T-cell (primary cell): ENCODE measurements at regions not wholly inside any gene's neighbourhood (a gene's known extent, or its start where the extent isn't known, plus 50 kb on each side); places are given as distances from the start of the nearest gene placed in this dataset.
"Not testable (repeated sequence)": the region's sequence is repeated elsewhere in the genome, so short reads cannot be mapped to it uniquely, and the experiment has no call there.

Experiments
- ATAC-seq, 4 experiments: fragments of 200-7000 bp in 3 of 4; fragments of 150-1000 bp in 1 of 4; cut with Tn5 transposase; replicated peaks in 1 of 4; 1 replicate in 3 of 4; 2 replicates in 1 of 4; pipeline ENCODE4 v1.10.0; 2021; ENCODE audit warnings: moderate library complexity in 3 of 4, mild to moderate bottlenecking in 2 of 4, moderate number of reproducible peaks in 1 of 4
- CTCF ChIA-PET, 2 donors: fragments of 300-600 bp; sonication (Branson Sonifier 250); formaldehyde crosslinking; loops; one replicate each; lab custom pipeline; 2022; ENCODE audit warnings: antibody characterized with exemption in 2 of 2; lab: Charles Lee
- POLR2A ChIA-PET, 2 donors: fragments of 300-600 bp; sonication (Branson Sonifier 250); formaldehyde crosslinking; loops; one replicate each; lab custom pipeline; 2022; ENCODE audit warnings: antibody characterized with exemption in 2 of 2; lab: Charles Lee
- DNase-seq, 35 experiments: peaks; one replicate each; pipeline versions ENCODE4 v3.0.0 to v3.0.0-alpha.2; 2013 to 2023
- H3K27ac ChIP-seq: one replicate; pipeline ENCODE4 v1.5.1; 2013; ENCODE audit warnings: low read length
- H3K27me3 ChIP-seq, 2 experiments: replicated peaks in 1 of 2; 1 replicate in 1 of 2; 2 replicates in 1 of 2; pipeline versions ENCODE4 v1.6.1 to v1.7.0; 2013; ENCODE audit warnings: low read length in 1 of 2, mixed read lengths in 1 of 2; ENCODE audit not compliant: control insufficient read depth in 2 of 2, insufficient read depth in 2 of 2; ENCODE audit errors: extremely low read depth in 1 of 2
- H3K36me3 ChIP-seq, 2 donors: 1 replicate in 1 of 2; 2 replicates in 1 of 2; pipeline versions ENCODE4 v1.6.1 to v1.7.0; 2013; ENCODE audit warnings: low read length in 1 of 2; ENCODE audit not compliant: control insufficient read depth in 2 of 2, insufficient read depth in 1 of 2; ENCODE audit errors: extremely low read depth in 1 of 2
- H3K4me1 ChIP-seq, 2 experiments: 1 replicate in 1 of 2; 2 replicates in 1 of 2; pipeline versions ENCODE4 v1.6.1 to v1.7.0; 2013; ENCODE audit warnings: low read length in 2 of 2, mixed read lengths in 1 of 2; ENCODE audit not compliant: insufficient read depth in 2 of 2, control insufficient read depth in 1 of 2; ENCODE audit errors: extremely low read depth in 1 of 2
- H3K4me3 ChIP-seq, 2 donors: 1 replicate in 1 of 2; 2 replicates in 1 of 2; pipeline versions ENCODE4 v1.5.1 to v1.7.0; 2013; ENCODE audit warnings: mild to moderate bottlenecking in 2 of 2, low read length in 1 of 2, moderate library complexity in 1 of 2; ENCODE audit not compliant: control insufficient read depth in 1 of 2; ENCODE audit errors: extremely low read depth in 1 of 2
- H3K9me3 ChIP-seq: 2 replicates; pipeline ENCODE4 v1.7.0; 2013
- H3K27ac Mint-ChIP-seq, 2 donors: one replicate each; pipeline ENCODE4 v1.8.0; 2020 to 2021; ENCODE audit warnings: mild to moderate bottlenecking in 2 of 2, mixed read lengths in 2 of 2
- H3K27me3 Mint-ChIP-seq, 2 donors: one replicate each; pipeline ENCODE4 v1.8.0; 2021 to 2022; ENCODE audit warnings: mixed read lengths in 2 of 2
- H3K36me3 Mint-ChIP-seq: one replicate; pipeline ENCODE4 v1.8.0; 2021; ENCODE audit warnings: mixed read lengths
- H3K4me1 Mint-ChIP-seq, 3 donors: one replicate each; pipeline ENCODE4 v1.8.0; 2020 to 2022; ENCODE audit warnings: mixed read lengths in 3 of 3, mild to moderate bottlenecking in 1 of 3
- H3K4me3 Mint-ChIP-seq, 3 donors: one replicate each; pipeline ENCODE4 v1.8.0; 2020 to 2022; ENCODE audit warnings: mild to moderate bottlenecking in 3 of 3, mixed read lengths in 3 of 3, moderate library complexity in 3 of 3
- H3K9me3 Mint-ChIP-seq, 3 donors: one replicate each; pipeline ENCODE4 v1.8.0; 2020 to 2022; ENCODE audit warnings: mixed read lengths in 3 of 3
- WGBS: methylation state at CpG from one replicate; pipeline ENCODE4 v1.1.5; 2013; ENCODE audit warnings: missing lambda C conversion rate; ENCODE audit not compliant: insufficient coverage; 5-methylcytosine and 5-hydroxymethylcytosine counted together

DNA sequence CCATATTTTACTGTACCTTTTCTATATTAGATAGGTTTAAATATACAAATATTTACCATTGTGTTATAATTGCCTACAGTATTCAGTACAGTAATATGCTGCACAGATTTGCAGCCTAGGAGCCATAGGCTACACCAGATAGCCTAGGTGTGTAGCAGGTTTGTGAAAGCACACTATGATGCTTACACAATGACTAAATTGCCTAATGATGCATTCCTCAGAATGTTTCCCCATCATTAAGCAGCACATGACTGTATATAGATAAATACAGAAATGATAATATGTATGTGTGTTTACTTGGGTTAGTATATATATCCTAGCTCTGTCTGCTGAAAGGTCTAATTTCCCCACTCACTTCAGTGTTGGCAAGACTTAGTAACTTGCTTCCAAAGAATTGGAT lies 65.8 kb downstream of the MYL3 start:
- DNase-seq = no peak
- Mint-ChIP-seq H3K9me3 (peaks cover 0 to 4% (median 0%) of the 10 kb centered on the region in 3 donors), H3K27ac (no peak overlapping the region), H3K36me3 (no peaks in the 10 kb centered on the region), H3K4me1 (peaks cover 0 to 2% (median 0%) of the 10 kb centered on the region in 3 donors), H3K27me3 (peaks cover 27 to 28% of the 10 kb centered on the region in 2 donors), H3K4me3 (no peak overlapping the region)
- no peaks in the 10 kb centered on the region for H3K9me3 ChIP-seq
- CTCF ChIA-PET = no interaction called here
- no peak overlapping the region for H3K27ac ChIP-seq
- H3K4me3 ChIP-seq = no peak overlapping the region
- H3K27me3 ChIP-seq = peaks cover 0 to 3% of the 10 kb centered on the region in 2 experiments
- H3K36me3 ChIP-seq = no peaks in the 10 kb centered on the region
- POLR2A ChIA-PET = no interaction called here
- H3K4me1 ChIP-seq = no peaks in the 10 kb centered on the region
- no peak for ATAC-seq

GRCh38 chr3:46793340-46793739 lies 69.9 kb downstream of the MYL3 start:
- H3K36me3 Mint-ChIP-seq, H3K4me1 ChIP-seq, H3K27ac Mint-ChIP-seq, H3K4me3 Mint-ChIP-seq, DNase-seq, ATAC-seq, H3K9me3 ChIP-seq, CTCF ChIA-PET, POLR2A ChIA-PET, H3K4me1 Mint-ChIP-seq, H3K4me3 ChIP-seq, H3K27ac ChIP-seq, H3K36me3 ChIP-seq, H3K27me3 ChIP-seq, H3K9me3 Mint-ChIP-seq: not testable (repeated sequence)
- peaks cover 39 to 41% of the 10 kb centered on the region in 2 donors for H3K27me3 Mint-ChIP-seq
- WGBS = 80% methylated on average over 1 of the region's 2 CpGs

- DNase-seq (no peak), ATAC-seq (no peak)
- no peak overlapping the region for H3K4me3 Mint-ChIP-seq
- WGBS = no CpG with 5 or more reads among the region's 3 CpGs
- H3K36me3 Mint-ChIP-seq = no peaks in the 10 kb centered on the region
- ChIA-PET CTCF (no interaction called here), POLR2A (interaction anchor here in 1 of 2 donors (0.6 kb wide), 1 partner anchor 967 kb away, joined by 7 read pairs; no protein-coding TSS in a partner anchor)
- H3K4me1 ChIP-seq = no peaks in the 10 kb centered on the region
- H3K9me3 Mint-ChIP-seq = peaks cover 2 to 12% (median 4%) of the 10 kb centered on the region in 3 donors
- no peaks in the 10 kb centered on the region for H3K9me3 ChIP-seq
- peaks cover 0 to 2% (median 0%) of the 10 kb centered on the region in 3 donors for H3K4me1 Mint-ChIP-seq
- H3K36me3 ChIP-seq = no peaks in the 10 kb centered on the region
- H3K27me3 Mint-ChIP-seq = peaks cover 13 to 19% of the 10 kb centered on the region in 2 donors
- peaks cover 0 to 4% of the 10 kb centered on the region in 2 experiments for H3K27me3 ChIP-seq
- no peak overlapping the region for H3K27ac Mint-ChIP-seq
- H3K4me3 ChIP-seq = no peak overlapping the region
- no peak overlapping the region for H3K27ac ChIP-seq
Measured at GRCh38 chr3:46778101-46778500, 60.4 kb upstream of the PRSS50 start.

- H3K4me1 Mint-ChIP-seq, H3K36me3 ChIP-seq, POLR2A ChIA-PET, H3K4me3 ChIP-seq, H3K27me3 ChIP-seq, ATAC-seq, H3K9me3 ChIP-seq, H3K36me3 Mint-ChIP-seq, H3K4me3 Mint-ChIP-seq, H3K27ac ChIP-seq, CTCF ChIA-PET, H3K27ac Mint-ChIP-seq, DNase-seq, H3K4me1 ChIP-seq: not testable (repeated sequence)
- peaks cover 13 to 15% of the 10 kb centered on the region in 2 donors for H3K27me3 Mint-ChIP-seq
- H3K9me3 Mint-ChIP-seq = peaks cover 2 to 28% (median 9%) of the 10 kb centered on the region in 3 donors
- WGBS = no CpG with 5 or more reads among the region's 3 CpGs
Measured at GRCh38 chr3:46772498-46772897, 54.8 kb upstream of the PRSS50 start.

- H3K36me3 ChIP-seq = no peaks in the 10 kb centered on the region
- H3K9me3 ChIP-seq = no peaks in the 10 kb centered on the region
- CTCF ChIA-PET = no interaction called here
- no peaks in the 10 kb centered on the region for H3K4me1 ChIP-seq
- H3K9me3 Mint-ChIP-seq = peaks cover 2 to 48% (median 8%) of the 10 kb centered on the region in 3 donors
- H3K27ac ChIP-seq = no peak overlapping the region
- no peak overlapping the region for H3K4me3 Mint-ChIP-seq
- peaks cover under 1 to 2% of the 10 kb centered on the region in 2 donors for H3K27me3 Mint-ChIP-seq
- H3K27ac Mint-ChIP-seq = no peak overlapping the region
- no peak overlapping the region for H3K4me3 ChIP-seq
- H3K27me3 ChIP-seq = peaks cover 0 to 9% of the 10 kb centered on the region in 2 experiments
- no CpG with 5 or more reads among the region's 1 CpG for WGBS
- ATAC-seq (no peak), DNase-seq (no peak)
- no peaks in the 10 kb centered on the region for H3K4me1 Mint-ChIP-seq
- H3K36me3 Mint-ChIP-seq = no peaks in the 10 kb centered on the region
- POLR2A ChIA-PET = no interaction called here
Measured at GRCh38 chr3:46768061-46768460, 50.4 kb upstream of the PRSS50 start.
